ENCODE measurements at regions not wholly inside any gene's neighbourhood (a gene's known extent, or its start where the extent isn't known, plus 50 kb on each side); places are given as distances from the start of the nearest gene placed in this dataset.

GRCh38 chr2:240297256-240298116 is 138.0 kb upstream of the GPC1 start:
- DNase-seq (ENCODE audit: low read depth in 2 of 2): no peak

- no peak for DNase-seq (ENCODE audit: low read depth in 2 of 2)
Measured at GRCh38 chr2:240298117-240298790, 137.2 kb upstream of the GPC1 start.

- DNase-seq (ENCODE audit: low read depth in 2 of 2): no peak
Measured at GRCh38 chr2:240298803-240299709, 136.4 kb upstream of the GPC1 start.

GRCh38 chr2:240299710-240300068 is 135.8 kb upstream of the GPC1 start:
- DNase-seq (ENCODE audit: low read depth in 2 of 2): no peak

- DNase-seq (ENCODE audit: low read depth in 2 of 2): no peak
Measured at GRCh38 chr2:240300261-240300821, 135.1 kb upstream of the GPC1 start.

GRCh38 chr2:240300840-240301239 is 134.6 kb upstream of the GPC1 start:
- DNase-seq (ENCODE audit: low read depth in 2 of 2): no peak

GRCh38 chr2:240301256-240301795 is 134.1 kb upstream of the GPC1 start:
- no peak for DNase-seq (ENCODE audit: low read depth in 2 of 2)

GRCh38 chr2:240302041-240302440 is 133.4 kb upstream of the GPC1 start:
- no peak for DNase-seq (ENCODE audit: low read depth in 2 of 2)

- no peak for DNase-seq (ENCODE audit: low read depth in 2 of 2)
Measured at GRCh38 chr2:240302933-240303595, 132.4 kb upstream of the GPC1 start.

- DNase-seq (ENCODE audit: low read depth in 2 of 2): no peak
Measured at GRCh38 chr2:240303896-240304745, 131.3 kb upstream of the GPC1 start.

GRCh38 chr2:240304746-240305161 is 130.7 kb upstream of the GPC1 start:
- DNase-seq (ENCODE audit: low read depth in 2 of 2): no peak

- DNase-seq (ENCODE audit: low read depth in 2 of 2): no peak
Measured at GRCh38 chr2:240305369-240305962, 130.0 kb upstream of the GPC1 start.

- DNase-seq (ENCODE audit: low read depth in 2 of 2): no peak
Measured at GRCh38 chr2:240306185-240306584, 129.3 kb upstream of the GPC1 start.

GRCh38 chr2:240308111-240308651 is 127.3 kb upstream of the GPC1 start:
- no peak for DNase-seq (ENCODE audit: low read depth in 2 of 2)

GRCh38 chr2:240309214-240309613 is 126.2 kb upstream of the GPC1 start:
- no peak for DNase-seq (ENCODE audit: low read depth in 2 of 2)

- DNase-seq (ENCODE audit: low read depth in 2 of 2): no peak
Measured at GRCh38 chr2:240310201-240310600, 125.3 kb upstream of the GPC1 start.

GRCh38 chr2:240310645-240311044 is 124.8 kb upstream of the GPC1 start:
- DNase-seq (ENCODE audit: low read depth in 2 of 2): no peak

GRCh38 chr2:240311821-240312220 is 123.6 kb upstream of the GPC1 start:
- DNase-seq (ENCODE audit: low read depth in 2 of 2): no peak

- DNase-seq (ENCODE audit: low read depth in 2 of 2): no peak
Measured at GRCh38 chr2:240319221-240319854, 116.1 kb upstream of the GPC1 start.
